GM18907 (cell line): ENCODE measurements at regions not wholly inside any gene's neighbourhood (a gene's known extent, or its start where the extent isn't known, plus 50 kb on each side); places are given as distances from the start of the nearest gene placed in this dataset.
"Not testable (repeated sequence)": the region's sequence is repeated elsewhere in the genome, so short reads cannot be mapped to it uniquely, and the experiment has no call there.

Source experiments
- ATAC-seq: cut with Tn5 transposase; IDR thresholded peaks from one replicate; pipeline ENCODE4 v1.9.1; 2021; ENCODE audit warnings: mild to moderate bottlenecking, moderate library complexity; ENCODE audit not compliant: unreplicated experiment

- no peak for ATAC-seq
Observed at GRCh38 chr11:19628018-19628417, 84.6 kb upstream of the NAV2 start.

GRCh38 chr11:19627566-19627965 is 85.1 kb upstream of the NAV2 start:
- ATAC-seq = no peak

- ATAC-seq = no peak
Observed at GRCh38 chr11:19625438-19625837, 87.2 kb upstream of the NAV2 start.

GRCh38 chr11:19617696-19618523 is 94.7 kb upstream of the NAV2 start:
- no peak for ATAC-seq

GRCh38 chr11:19615341-19616183 is 97.1 kb upstream of the NAV2 start:
- no peak for ATAC-seq

- no peak for ATAC-seq
Observed at GRCh38 chr11:19614370-19614940, 98.2 kb upstream of the NAV2 start.

- ATAC-seq = not testable (repeated sequence)
Observed at GRCh38 chr11:19612025-19612424, 100.6 kb upstream of the NAV2 start.

- no peak for ATAC-seq
Observed at GRCh38 chr11:19607656-19608360, 104.8 kb upstream of the NAV2 start.

- no peak for ATAC-seq
Observed at GRCh38 chr11:19606856-19607655, 105.6 kb upstream of the NAV2 start.

GRCh38 chr11:19605520-19606371 is 106.9 kb upstream of the NAV2 start:
- ATAC-seq = no peak

- ATAC-seq = no peak
Observed at GRCh38 chr11:19604679-19605375, 107.8 kb upstream of the NAV2 start.

GRCh38 chr11:19603771-19604170 is 108.9 kb upstream of the NAV2 start:
- no peak for ATAC-seq

- ATAC-seq = no peak
Observed at GRCh38 chr11:19602891-19603290, 109.7 kb upstream of the NAV2 start.

- no peak for ATAC-seq
Observed at GRCh38 chr11:19602406-19602805, 110.2 kb upstream of the NAV2 start.

GRCh38 chr11:19601235-19601634 is 111.4 kb upstream of the NAV2 start:
- no peak for ATAC-seq

GRCh38 chr11:19599681-19600080 is 113.0 kb upstream of the NAV2 start:
- ATAC-seq = no peak

- no peak for ATAC-seq
Observed at GRCh38 chr11:19598876-19599486, 113.7 kb upstream of the NAV2 start.

GRCh38 chr11:19598456-19598855 is 114.2 kb upstream of the NAV2 start:
- no peak for ATAC-seq
